Kidney capillary endothelial cell (primary cell): ENCODE measurements at regions not wholly inside any gene's neighbourhood (a gene's known extent, or its start where the extent isn't known, plus 50 kb on each side); places are given as distances from the start of the nearest gene placed in this dataset.

Source experiments
- DNase-seq: peaks from one replicate; pipeline ENCODE4 v3.0.0-alpha.2; 2018; ENCODE audit warnings: low spot score

DNA sequence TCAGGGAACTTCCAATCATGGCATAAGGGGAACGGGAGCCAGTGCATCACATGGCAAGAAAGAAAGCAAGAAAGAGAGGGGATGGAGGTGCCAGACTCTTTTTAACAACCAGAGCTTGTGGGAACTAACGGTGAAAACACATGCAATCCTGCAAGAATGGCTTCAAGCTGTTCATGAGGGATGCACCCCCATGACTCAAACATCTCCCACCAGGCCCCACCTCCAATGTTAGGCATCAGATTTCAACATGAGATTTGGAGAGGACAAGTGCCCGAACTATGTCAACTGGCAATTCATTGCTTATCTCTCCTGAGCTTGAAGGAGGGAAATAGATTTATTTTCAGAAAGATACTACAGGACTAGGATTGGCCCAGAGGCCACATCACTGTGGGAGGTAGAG lies 270.0 kb downstream of the SLC4A3 start:
- no peak for DNase-seq

DNA sequence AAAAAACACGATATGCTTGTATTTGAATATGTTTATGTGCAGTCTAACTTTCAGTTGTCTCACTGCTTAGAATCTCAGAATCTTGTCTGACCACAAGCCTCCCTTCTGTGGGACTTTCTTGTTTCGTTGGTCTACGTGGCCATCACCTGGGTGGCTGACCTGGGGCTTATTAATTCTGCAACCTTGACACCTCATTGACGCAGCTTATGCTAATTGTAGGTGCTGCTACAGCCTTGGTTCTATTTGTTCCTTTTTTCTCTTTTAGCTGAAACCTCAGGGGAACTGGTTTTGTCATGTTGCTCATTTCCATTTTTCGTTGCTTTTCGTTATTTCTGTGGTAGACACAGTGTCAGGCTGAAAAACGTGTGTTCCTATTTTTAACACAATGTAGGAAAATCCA lies 273.7 kb downstream of the SLC4A3 start:
- no peak for DNase-seq

- no peak for DNase-seq
Observed at GRCh38 chr2:219902891-219903552, 275.6 kb downstream of the SLC4A3 start.

- DNase-seq, result no peak
Observed at GRCh38 chr2:219905640-219906039, 278.2 kb downstream of the SLC4A3 start.

DNA sequence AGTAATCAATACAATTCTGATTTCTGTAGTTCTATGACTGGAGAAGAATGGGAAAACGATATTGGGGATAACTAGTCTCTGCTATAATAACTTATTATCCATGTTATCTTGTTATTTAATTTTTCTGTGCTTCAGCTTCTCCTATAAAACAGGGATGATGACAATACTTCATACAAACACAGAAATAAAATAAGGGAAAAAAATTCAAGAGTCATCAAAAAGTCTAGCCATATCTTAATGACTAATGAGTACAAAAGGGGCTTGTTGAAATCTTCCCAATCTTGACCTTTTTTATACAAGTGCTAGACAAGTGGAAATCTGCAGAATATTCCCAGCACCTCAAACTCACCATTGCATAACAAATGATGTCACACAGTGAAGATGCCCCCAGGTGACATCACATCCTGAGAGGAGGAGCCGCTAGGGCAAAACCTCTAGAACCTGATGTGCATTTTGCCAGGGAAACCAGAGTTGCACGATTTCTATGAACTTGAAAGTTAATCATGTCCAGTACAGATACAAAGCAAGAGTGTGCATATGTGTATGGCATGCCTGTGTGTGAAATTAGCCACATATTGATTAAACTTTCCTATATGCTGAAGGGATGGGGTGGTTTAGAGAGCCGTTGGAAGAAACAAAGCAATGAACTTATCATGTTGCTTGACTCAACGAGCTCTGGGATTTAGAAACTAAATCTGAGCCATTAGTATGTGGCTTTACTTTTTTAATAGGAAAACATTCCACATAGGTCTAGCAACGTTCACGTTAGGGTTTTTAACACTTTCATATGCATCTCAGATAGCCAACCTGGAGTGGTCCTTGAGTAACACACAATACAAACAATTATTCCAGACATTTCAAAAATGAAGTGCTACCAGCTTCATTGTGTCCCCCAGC lies 278.9 kb downstream of the SLC4A3 start:
- no peak for DNase-seq

DNA sequence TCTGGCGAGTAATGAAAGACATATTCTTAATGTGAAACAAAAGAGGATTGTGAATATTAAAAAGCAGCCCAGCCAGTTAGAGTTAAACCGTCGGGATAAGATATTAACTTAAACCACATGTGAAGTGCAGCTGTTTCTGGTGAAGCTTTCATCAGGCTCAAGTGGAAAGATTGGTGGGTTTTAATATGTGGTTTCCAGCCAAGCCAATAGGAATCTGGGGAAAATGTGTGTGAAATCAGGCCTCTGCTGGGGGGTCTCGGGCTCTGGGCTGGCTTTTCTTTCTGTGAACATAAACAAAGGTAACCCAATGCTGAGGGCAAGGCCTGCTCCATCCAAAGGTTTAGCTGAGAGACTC lies 279.6 kb downstream of the SLC4A3 start:
- no peak for DNase-seq

DNA sequence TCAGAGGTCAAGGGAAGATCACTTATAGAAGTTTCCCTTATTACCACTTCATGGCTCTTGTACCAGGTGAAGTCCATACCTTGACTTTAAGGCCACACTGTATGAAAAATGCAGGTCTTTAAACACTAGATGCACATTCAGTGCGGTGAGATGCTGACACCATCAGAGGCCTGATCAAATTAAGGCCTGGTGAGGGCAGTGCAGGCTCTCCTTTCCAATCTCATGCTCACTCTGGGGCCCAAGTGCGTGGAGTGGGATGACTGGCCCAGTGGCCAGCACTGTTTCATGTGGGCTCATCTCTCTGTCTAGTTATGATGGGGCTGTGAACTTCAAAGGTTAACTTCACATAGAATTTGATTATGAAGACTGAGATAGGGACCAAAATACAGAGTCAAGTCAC lies 281.1 kb downstream of the SLC4A3 start:
- no peak for DNase-seq

GRCh38 chr2:219911541-219911940 lies 284.1 kb downstream of the SLC4A3 start:
- DNase-seq, result no peak

- no peak for DNase-seq
Observed at GRCh38 chr2:219912491-219912921, 285.1 kb downstream of the SLC4A3 start.

- DNase-seq, result no peak
Observed at GRCh38 chr2:219914577-219914976, 287.1 kb downstream of the SLC4A3 start.

DNA sequence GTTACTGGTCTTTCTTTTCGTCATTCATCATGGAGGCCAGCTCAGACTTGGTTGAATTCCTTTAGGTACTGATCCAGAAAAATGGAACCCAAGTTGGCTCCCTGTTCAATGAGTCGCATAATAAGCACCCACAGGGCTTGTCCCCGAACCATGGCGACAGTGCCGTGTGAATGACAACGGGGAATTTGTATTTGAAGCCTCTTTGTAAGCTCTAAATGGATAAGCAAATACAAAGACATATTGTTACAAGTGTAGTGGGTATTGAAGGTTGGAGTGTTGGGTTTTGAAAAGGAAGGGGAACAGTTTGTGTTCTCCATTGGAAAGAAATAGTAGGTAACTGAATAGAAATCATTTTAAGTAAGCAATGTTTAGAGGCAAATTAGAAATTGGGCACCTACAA lies 288.9 kb downstream of the SLC4A3 start:
- DNase-seq, result no peak

- DNase-seq, result no peak
Observed at GRCh38 chr2:219916726-219917440, 289.5 kb downstream of the SLC4A3 start.

GRCh38 chr2:219918254-219918653 lies 290.8 kb downstream of the SLC4A3 start:
- no peak for DNase-seq

DNA sequence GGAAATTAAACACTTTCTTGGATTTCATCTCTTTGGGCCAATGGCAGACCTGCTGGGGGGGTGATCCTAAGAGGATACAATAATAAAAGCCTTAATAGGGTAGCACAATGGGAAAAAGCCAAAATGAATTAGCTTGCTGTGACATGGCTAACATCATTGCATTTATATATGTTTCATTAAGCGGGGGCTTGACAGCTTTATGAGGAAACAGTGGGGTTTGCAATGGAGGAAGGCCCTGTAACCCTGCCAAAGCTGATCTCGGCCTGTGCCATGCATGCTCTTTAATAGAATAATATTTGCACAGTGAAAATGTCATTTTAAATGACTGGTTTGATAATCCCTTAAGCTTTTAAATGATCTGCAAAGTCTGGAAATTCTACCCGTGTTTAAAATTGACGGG lies 291.5 kb downstream of the SLC4A3 start:
- DNase-seq, result no peak

DNA sequence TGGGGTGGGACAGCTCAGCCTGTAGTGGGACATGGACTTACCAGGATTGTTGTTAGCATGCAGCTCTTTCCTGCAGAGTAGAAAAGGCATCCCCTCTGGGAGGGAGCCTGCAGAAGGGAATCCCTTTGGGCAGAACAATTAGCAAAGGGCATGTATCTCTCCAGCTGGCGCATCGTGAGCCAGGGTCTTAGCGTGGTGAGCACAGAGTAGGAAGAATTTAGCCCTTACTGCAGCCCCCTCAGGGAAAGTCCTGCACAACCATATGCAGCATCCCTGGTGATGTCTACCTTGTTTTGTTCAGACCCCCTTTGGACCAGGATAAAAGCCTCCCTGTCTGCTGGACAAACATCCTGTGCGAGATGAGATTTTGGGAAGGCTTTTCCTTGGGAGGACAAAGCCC lies 292.1 kb downstream of the SLC4A3 start:
- no peak for DNase-seq

DNA sequence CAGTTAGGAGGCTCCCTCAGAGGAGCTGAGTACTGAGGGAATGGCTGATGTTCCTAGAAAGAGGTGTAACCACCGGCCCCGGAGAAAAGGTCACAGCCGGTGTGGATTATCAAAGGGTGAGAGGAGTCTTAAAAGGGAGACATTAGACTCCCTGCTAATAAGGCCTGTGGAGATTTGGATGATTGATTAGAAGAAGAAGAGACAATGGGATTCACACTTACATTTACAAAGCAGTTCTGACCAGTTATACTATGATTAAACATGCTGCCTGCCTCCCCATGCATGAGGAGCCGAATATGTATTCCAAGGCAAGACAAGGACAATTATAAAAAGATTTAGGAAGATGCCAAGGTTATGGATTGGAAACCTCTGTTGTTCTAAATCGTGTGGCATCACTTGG lies 302.4 kb downstream of the SLC4A3 start:
- no peak for DNase-seq

DNA sequence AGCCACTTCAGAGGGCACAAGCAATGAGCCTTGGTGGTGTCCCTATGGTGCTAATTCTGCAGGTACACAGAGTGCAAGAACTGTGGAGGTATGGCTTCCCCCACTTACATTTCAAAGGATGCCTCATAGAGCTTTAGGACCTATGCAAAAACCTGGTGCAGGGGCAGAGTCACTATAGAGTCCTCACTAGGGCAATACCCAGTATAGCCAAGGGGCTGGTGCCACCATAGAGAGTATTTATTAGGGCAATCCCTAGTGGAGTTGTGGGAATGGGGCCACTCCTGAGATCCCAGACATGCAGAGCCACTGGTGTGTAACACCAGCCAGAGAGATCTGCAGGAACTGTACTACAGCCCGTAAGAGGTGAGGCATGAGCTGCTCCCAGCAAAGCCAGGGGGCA lies 312.2 kb downstream of the SLC4A3 start:
- DNase-seq, result no peak

DNA sequence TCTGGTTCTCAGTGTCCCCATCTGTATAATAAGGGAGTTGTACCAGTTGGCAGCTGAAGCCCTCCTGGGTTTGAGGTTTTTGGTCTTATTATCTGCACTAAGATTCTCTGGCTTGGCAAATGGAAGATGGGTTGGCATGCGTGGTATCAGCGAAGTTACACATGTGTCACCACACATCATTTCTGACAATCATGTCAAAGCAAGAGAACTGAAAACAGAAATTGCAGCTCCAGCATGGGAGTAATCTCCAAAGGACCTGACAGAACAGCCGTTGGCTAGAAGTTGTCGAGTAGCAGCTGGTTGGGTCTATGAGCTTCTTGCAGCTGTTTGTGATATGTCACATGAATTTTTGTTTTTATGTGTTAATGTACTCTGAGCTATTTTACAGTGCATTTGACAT lies 317.4 kb downstream of the SLC4A3 start:
- DNase-seq, result no peak

- no peak for DNase-seq
Observed at GRCh38 chr2:219946021-219946420, 318.6 kb downstream of the SLC4A3 start.

GRCh38 chr2:219946529-219946928 lies 319.1 kb downstream of the SLC4A3 start:
- DNase-seq, result no peak

DNA sequence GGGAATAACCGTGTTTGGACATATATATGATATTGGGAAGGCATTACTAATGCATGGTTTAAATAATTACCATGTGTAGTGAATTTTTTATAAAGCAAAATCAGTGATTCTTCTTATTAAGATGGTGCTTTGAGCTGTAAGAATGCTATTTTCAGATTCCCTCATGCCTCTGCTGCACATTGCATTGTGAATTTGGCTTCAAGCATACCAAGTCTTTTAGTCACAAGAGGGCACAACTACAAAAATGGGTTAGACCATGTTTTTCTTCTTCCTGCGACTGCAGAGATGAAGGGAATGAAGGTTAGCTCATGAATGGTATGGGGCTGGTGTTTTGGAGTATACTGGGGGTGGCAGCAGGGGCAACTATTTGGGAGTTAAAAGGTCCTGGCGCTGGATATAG lies 320.1 kb downstream of the SLC4A3 start:
- no peak for DNase-seq

GRCh38 chr2:219949053-219949452 lies 321.6 kb downstream of the SLC4A3 start:
- no peak for DNase-seq

DNA sequence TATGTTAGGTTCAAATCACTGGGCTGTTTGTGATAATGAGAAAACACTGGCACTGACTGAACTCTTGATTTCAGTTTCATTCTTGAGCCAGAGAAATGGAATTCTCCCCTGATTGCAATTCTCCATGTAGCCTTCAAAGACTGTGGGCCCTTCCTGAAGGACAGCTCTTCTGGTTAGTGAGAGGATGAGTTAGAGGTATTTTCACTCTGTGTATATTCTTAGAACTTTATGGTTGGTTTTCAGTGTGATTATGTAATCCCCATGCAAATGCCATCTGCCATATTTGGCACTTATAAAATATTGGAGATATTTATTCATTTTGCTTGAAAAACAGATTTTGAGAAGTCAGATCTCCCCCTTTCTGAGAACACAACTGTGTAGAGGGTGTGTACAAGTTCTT lies 323.7 kb downstream of the SLC4A3 start:
- DNase-seq, result no peak
